ENCODE measurements at regions not wholly inside any gene's neighbourhood (a gene's known extent, or its start where the extent isn't known, plus 50 kb on each side); places are given as distances from the start of the nearest gene placed in this dataset.

DNA sequence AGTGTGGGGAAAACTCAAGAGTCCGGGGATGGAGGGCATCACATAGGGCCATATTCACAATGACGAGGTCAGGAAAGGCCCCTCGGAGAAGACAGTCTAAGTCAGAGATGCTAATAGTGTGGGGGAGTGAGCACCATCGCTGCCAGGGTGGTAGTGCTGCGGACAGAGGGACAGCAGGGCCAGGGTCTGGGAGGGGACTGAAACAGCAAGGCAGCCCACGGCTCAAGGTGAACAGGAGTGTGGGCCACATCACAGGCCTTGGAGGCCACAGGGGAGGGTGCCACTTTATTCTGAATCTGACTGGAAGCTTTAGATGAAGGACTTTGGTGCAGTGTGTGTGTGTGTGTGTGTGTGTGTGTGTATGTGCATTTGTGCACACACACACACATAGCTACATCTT, 130.9 kb upstream of the GLI2 start:
- no peak for TF ChIP-seq SIN3A (IDR thresholded peaks at IDR 0.05; ENCODE audit: borderline replicate concordance, insufficient read depth, low read length)
- TF ChIP-seq, protein P1, sequence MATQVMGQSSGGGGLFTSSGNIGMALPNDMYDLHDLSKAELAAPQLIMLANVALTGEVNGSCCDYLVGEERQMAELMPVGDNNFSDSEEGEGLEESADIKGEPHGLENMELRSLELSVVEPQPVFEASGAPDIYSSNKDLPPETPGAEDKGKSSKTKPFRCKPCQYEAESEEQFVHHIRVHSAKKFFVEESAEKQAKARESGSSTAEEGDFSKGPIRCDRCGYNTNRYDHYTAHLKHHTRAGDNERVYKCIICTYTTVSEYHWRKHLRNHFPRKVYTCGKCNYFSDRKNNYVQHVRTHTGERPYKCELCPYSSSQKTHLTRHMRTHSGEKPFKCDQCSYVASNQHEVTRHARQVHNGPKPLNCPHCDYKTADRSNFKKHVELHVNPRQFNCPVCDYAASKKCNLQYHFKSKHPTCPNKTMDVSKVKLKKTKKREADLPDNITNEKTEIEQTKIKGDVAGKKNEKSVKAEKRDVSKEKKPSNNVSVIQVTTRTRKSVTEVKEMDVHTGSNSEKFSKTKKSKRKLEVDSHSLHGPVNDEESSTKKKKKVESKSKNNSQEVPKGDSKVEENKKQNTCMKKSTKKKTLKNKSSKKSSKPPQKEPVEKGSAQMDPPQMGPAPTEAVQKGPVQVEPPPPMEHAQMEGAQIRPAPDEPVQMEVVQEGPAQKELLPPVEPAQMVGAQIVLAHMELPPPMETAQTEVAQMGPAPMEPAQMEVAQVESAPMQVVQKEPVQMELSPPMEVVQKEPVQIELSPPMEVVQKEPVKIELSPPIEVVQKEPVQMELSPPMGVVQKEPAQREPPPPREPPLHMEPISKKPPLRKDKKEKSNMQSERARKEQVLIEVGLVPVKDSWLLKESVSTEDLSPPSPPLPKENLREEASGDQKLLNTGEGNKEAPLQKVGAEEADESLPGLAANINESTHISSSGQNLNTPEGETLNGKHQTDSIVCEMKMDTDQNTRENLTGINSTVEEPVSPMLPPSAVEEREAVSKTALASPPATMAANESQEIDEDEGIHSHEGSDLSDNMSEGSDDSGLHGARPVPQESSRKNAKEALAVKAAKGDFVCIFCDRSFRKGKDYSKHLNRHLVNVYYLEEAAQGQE (IDR thresholded peaks at IDR 0.05; ENCODE audit: insufficient read depth in 1 of 2, low read depth in 2 of 2, low read length in 2 of 2), result no peak
- TF ChIP-seq POLR2AphosphoS5 (IDR thresholded peaks at IDR 0.05; ENCODE audit: low read depth, low read length), result no peak
- TF ChIP-seq TAF1 (IDR thresholded peaks at IDR 0.05; ENCODE audit: borderline replicate concordance, insufficient read depth, low read length), result no peak
- TF ChIP-seq FOXP2 (optimal IDR thresholded peaks at IDR 0.05; ENCODE audit: borderline replicate concordance, extremely low read depth, extremely low read length, insufficient read depth), result no peak

DNA sequence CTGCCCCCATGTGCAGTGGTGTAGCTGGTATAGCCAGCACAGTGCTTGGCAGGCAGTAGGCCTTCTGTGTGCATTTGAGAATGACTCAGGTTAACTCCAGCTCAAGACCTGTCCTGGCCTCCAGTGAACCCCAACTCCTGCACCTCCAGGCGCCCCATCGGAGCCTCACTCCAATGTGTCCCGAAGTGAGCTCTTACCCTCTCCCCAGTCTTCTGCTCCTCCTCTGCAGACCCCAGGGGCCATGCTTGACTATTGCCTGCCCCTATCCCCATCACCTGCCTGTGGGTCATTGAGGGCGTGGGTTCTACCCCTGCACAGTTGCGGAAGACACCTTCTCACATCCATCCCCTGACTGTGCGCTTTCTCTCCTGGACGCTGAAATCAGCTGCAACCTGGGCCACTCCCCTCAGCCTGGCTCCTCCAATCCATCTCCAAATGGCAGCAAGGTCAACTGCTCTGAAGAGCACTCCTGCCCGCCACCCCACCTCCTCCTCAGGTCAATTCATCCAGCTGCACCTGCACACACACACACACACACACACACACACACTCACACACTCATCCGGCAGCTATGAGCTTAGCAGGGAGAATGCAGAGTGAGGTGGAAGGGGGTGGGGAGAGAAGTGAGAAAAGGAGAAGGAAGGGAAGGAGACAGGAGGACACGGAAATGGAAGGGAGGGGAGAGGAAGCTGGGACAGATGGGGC, 130.3 kb upstream of the GLI2 start:
- TF ChIP-seq POLR2AphosphoS5 (IDR thresholded peaks at IDR 0.05; ENCODE audit: low read depth, low read length) (no peak), FOXP2 (optimal IDR thresholded peaks at IDR 0.05; ENCODE audit: borderline replicate concordance, extremely low read depth, extremely low read length, insufficient read depth) (no peak), SIN3A (IDR thresholded peaks at IDR 0.05; ENCODE audit: borderline replicate concordance, insufficient read depth, low read length) (no peak), TAF1 (IDR thresholded peaks at IDR 0.05; ENCODE audit: borderline replicate concordance, insufficient read depth, low read length) (no peak)
- TF ChIP-seq, protein P1 (IDR thresholded peaks at IDR 0.05; ENCODE audit: insufficient read depth in 1 of 2, low read depth in 2 of 2, low read length in 2 of 2), result no peak

DNA sequence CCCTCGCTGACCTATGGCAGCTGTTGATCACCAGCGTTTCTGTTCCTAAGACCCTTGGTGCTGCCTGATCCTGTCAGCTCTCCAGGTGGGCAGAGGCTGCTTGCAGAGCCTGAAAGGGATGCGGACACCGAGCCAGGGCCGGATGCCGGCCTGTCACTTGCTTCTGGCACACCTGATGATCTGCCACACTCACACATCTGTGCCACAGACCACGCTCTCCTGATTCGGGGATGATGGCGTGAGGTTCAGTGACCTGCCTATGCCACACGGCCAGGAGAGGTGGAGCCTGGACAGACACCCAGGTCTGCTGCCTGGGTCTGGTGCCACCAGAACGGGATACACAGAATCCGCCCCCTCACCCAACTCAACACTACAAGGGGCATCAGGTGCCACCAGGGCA, 129.4 kb upstream of the GLI2 start:
- TF ChIP-seq, protein P1 (IDR thresholded peaks at IDR 0.05; ENCODE audit: insufficient read depth in 1 of 2, low read depth in 2 of 2, low read length in 2 of 2), result no peak
- no peak for TF ChIP-seq FOXP2 (optimal IDR thresholded peaks at IDR 0.05; ENCODE audit: borderline replicate concordance, extremely low read depth, extremely low read length, insufficient read depth)
- TF ChIP-seq SIN3A (IDR thresholded peaks at IDR 0.05; ENCODE audit: borderline replicate concordance, insufficient read depth, low read length), result no peak
- TF ChIP-seq TAF1 (IDR thresholded peaks at IDR 0.05; ENCODE audit: borderline replicate concordance, insufficient read depth, low read length), result no peak
- TF ChIP-seq POLR2AphosphoS5 (IDR thresholded peaks at IDR 0.05; ENCODE audit: low read depth, low read length), result no peak

DNA sequence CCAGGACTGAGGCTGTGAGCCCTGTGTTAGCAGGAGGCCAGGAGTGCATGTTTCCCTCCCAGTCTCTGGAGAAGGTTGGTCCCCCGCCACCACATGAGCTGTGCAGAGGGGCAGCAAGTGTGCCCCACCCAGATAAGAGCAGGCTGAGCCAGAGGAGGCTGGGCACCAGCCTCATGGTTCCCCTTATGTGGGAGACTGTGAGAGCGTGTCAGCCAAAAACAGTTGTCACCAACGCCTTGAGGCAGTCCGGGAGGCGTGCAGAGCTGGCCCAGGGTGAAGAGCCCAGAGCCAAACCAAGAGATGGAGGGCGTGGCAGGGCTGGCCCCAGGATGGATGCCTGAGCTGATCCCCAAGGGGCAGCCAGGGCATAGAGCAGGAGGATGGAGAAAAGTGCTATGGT, 128.7 kb upstream of the GLI2 start:
- TF ChIP-seq POLR2AphosphoS5 (IDR thresholded peaks at IDR 0.05; ENCODE audit: low read depth, low read length), result no peak

DNA sequence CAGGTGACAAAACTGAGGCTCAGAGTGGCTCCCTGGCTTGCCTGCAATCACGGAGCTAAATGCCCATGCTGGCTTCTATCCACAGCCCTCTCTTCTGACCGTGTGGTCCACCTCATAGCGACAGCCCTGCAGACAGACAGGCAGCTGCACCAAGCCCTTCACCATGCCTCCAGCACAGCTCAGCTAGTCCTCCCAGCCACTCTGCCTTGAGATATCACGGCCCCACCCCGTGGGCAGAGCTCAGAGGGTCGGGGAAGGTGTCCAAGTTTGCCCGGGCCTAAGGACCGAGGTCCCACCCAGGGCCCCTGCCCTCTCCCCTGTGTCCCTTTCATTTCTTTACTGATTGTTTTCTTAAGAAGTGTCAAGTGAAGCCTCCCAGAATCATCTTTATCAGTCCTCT, 128.2 kb upstream of the GLI2 start:
- no peak for TF ChIP-seq FOXP2 (optimal IDR thresholded peaks at IDR 0.05; ENCODE audit: borderline replicate concordance, extremely low read depth, extremely low read length, insufficient read depth)
- no peak for TF ChIP-seq POLR2AphosphoS5 (IDR thresholded peaks at IDR 0.05; ENCODE audit: low read depth, low read length)
- TF ChIP-seq, protein P1 (IDR thresholded peaks at IDR 0.05; ENCODE audit: insufficient read depth in 1 of 2, low read depth in 2 of 2, low read length in 2 of 2), result no peak
- TF ChIP-seq TAF1 (IDR thresholded peaks at IDR 0.05; ENCODE audit: borderline replicate concordance, insufficient read depth, low read length), result no peak
- TF ChIP-seq SIN3A (IDR thresholded peaks at IDR 0.05; ENCODE audit: borderline replicate concordance, insufficient read depth, low read length), result no peak

Data from PFSK-1 (cell line).